Heart left ventricle (tissue), 16 donors: ENCODE measurements at regions not wholly inside any gene's neighbourhood (a gene's known extent, or its start where the extent isn't known, plus 50 kb on each side); places are given as distances from the start of the nearest gene placed in this dataset.

ENCODE experiments used
- ATAC-seq, 4 donors: fragments of 200-7000 bp; cut with Tn5 transposase; one replicate each; pipeline ENCODE4 v1.9.1; 2020 to 2022; ENCODE audit warnings: moderate library complexity in 4 of 4, mild to moderate bottlenecking in 3 of 4, moderate number of reproducible peaks in 1 of 4
- DNase-seq, 5 donors: peaks; one replicate each; pipeline ENCODE4 v3.0.0-alpha.2; 2020
- H3K27ac ChIP-seq, 12 donors: fragments of 200-600 bp; sonication (generic) in 4 of 12; one replicate each; pipeline versions ENCODE4 v1.5.0 to v1.8.0; 2016 to 2022; ENCODE audit warnings: mild to moderate bottlenecking in 2 of 12
- H3K27me3 ChIP-seq, 9 donors: fragments of 200-600 bp; sonication (generic) in 2 of 9; one replicate each; pipeline versions ENCODE4 v1.5.1 to v1.8.0; 2016 to 2022; ENCODE audit warnings: mild to moderate bottlenecking in 3 of 9
- H3K36me3 ChIP-seq, 9 donors: fragments of 200-600 bp; sonication (generic) in 2 of 9; one replicate each; pipeline versions ENCODE4 v1.5.0 to v1.8.0; 2018 to 2022; ENCODE audit warnings: mild to moderate bottlenecking in 2 of 9
- H3K4me1 ChIP-seq, 12 donors: fragments of 200-600 bp; sonication (generic) in 4 of 12; one replicate each; pipeline versions ENCODE4 v1.5.0 to v1.8.0; 2016 to 2022; ENCODE audit warnings: mild to moderate bottlenecking in 3 of 12
- H3K4me3 ChIP-seq, 12 donors: fragments of 200-600 bp; sonication (generic) in 4 of 12; one replicate each; pipeline versions ENCODE4 v1.5.0 to v1.8.0; 2017 to 2022; ENCODE audit warnings: mild to moderate bottlenecking in 9 of 12, moderate library complexity in 4 of 12
- H3K9me3 ChIP-seq, 12 donors: fragments of 200-600 bp; sonication (generic) in 4 of 12; one replicate each; pipeline versions ENCODE4 v1.5.0 to v1.8.0; 2016 to 2022; ENCODE audit warnings: mild to moderate bottlenecking in 1 of 12
- CTCF ChIP-seq, 12 donors: fragments of 200-600 bp; sonication (generic) in 4 of 12; IDR thresholded peaks; one replicate each; pipeline versions ENCODE4 v1.5.0 to v1.8.0; 2018 to 2022; ENCODE audit warnings: antibody characterized with exemption in 12 of 12, mild to moderate bottlenecking in 5 of 12
- POLR2A ChIP-seq, 2 donors: fragments of 450-650 bp; IDR thresholded peaks; one replicate each; pipeline ENCODE4 v1.6.1; 2017; ENCODE audit warnings: antibody characterized with exemption in 2 of 2, mild to moderate bottlenecking in 2 of 2, moderate library complexity in 2 of 2
- WGBS, 4 donors: extraction: QIAGEN DNeasy Blood & Tissue Kit in 2 of 4; methylation state at CpG; one replicate each; pipeline versions ENCODE4 v1.1.5 to v1.1.7; 2013 to 2018; 5-methylcytosine and 5-hydroxymethylcytosine counted together
- intact Hi-C, 10 donors: fragments of 100-400 bp; cut with DNase I; formaldehyde crosslinking; loops; one replicate each; pipeline versions ENCODE4 v1.11.1 to v1.14.2; 2022
- donor health status: ischemic (EF 13 %, LVEDD 7.1; RV severe dilation, severe dysfunction).
- donor health status: healthy with polysubstance abuse.
- donor health status: DM: no; HTN: yes; CAD: no.
- donor health status: DM: no; HTN: no; CAD: no.
- donor health status: ischemic (EF 25% LVEDD 6.9; RV normal size, moderate dysfunction).
- donor health status: ischemic (EF 25% LVEDD 5.7; RV mildly dilated, moderate dysfunction).
- donor health status: healthy.
- donor health status: DM: yes; HTN: yes; CAD: no.
- donor health status: ischemic (EF 35%, LVEDD 5.7; RV mildly dilated, moderate dysfunction).
- donor health status: nonischemic (EF 11% LVEDD 7.7; RV severe dilation, severe dysfunction).
- donor health status: DM: yes; HTN: yes; CAD: no.
- donor health status: PGD.
- donor health status: ischemic (EF 29% LVEDD 5.4; RV normal size, mild dysfunction).
- donor health status: nonischemic (EF 23%, LVEDD 6.1; RV moderate dilation, normal function).

- no peak overlapping the region for H3K4me3 ChIP-seq
- H3K27me3 ChIP-seq, result no peaks in the 10 kb centered on the region
- TF ChIP-seq POLR2A (IDR thresholded peaks at IDR 0.05) (no peak), CTCF (IDR thresholded peaks at IDR 0.05) (no peak)
- H3K27ac ChIP-seq, result no peak overlapping the region
- H3K4me1 ChIP-seq, result no peaks in the 10 kb centered on the region
- no peak for ATAC-seq
- WGBS, 4 donors, result 74 to 80% (median 76%) methylated on average over 3 of the region's 3 CpGs
- peaks cover 0 to 22% (median 8%) of the 10 kb centered on the region in 12 donors for H3K9me3 ChIP-seq
- intact Hi-C loops, result no loop called here
- no peaks in the 10 kb centered on the region for H3K36me3 ChIP-seq
- DNase-seq, result no peak
Measured at GRCh38 chr2:59428940-59429339, 1124.5 kb downstream of the BCL11A start.

- no peak for DNase-seq
- H3K36me3 ChIP-seq, result no peaks in the 10 kb centered on the region
- H3K27ac ChIP-seq, result no peak overlapping the region
- H3K4me3 ChIP-seq, result no peak overlapping the region
- WGBS, 4 donors, result 87 to 98% (median 90%) methylated on average over 1 of the region's 1 CpG
- intact Hi-C loops, result no loop called here
- peaks cover 0 to 16% (median 8%) of the 10 kb centered on the region in 12 donors for H3K9me3 ChIP-seq
- H3K27me3 ChIP-seq, result no peaks in the 10 kb centered on the region
- no peak for TF ChIP-seq CTCF (IDR thresholded peaks at IDR 0.05)
- no peak for TF ChIP-seq POLR2A (IDR thresholded peaks at IDR 0.05)
- no peaks in the 10 kb centered on the region for H3K4me1 ChIP-seq
- ATAC-seq, result no peak
Measured at GRCh38 chr2:59427980-59428379, 1125.5 kb downstream of the BCL11A start.

- WGBS, 4 donors, result 51 to 67% (median 54%) methylated on average over 3 of the region's 3 CpGs
Measured at GRCh38 chr2:59425247-59425646, 1128.2 kb downstream of the BCL11A start.

More at GRCh38 chr2:59425247-59425646, 1128.2 kb downstream of the BCL11A start:
- Histone ChIP-seq H3K4me3 (no peak overlapping the region), H3K36me3 (no peaks in the 10 kb centered on the region), H3K4me1 (no peaks in the 10 kb centered on the region), H3K9me3 (peaks cover 0 to 6% (median 0%) of the 10 kb centered on the region in 12 donors), H3K27ac (no peak overlapping the region), H3K27me3 (no peaks in the 10 kb centered on the region)
- no peak for ATAC-seq
- no peak for TF ChIP-seq CTCF (IDR thresholded peaks at IDR 0.05)
- TF ChIP-seq POLR2A (IDR thresholded peaks at IDR 0.05), result no peak
- no peak for DNase-seq
- intact Hi-C loops, result no loop called here
